Breast epithelium (tissue), 3 donors: ENCODE measurements at regions not wholly inside any gene's neighbourhood (a gene's known extent, or its start where the extent isn't known, plus 50 kb on each side); places are given as distances from the start of the nearest gene placed in this dataset.

Experiments used
- POLR2A ChIP-seq: fragments of 450-650 bp; IDR thresholded peaks from one replicate; pipeline ENCODE4 v1.6.1; 2016; ENCODE audit warnings: antibody characterized with exemption, mild to moderate bottlenecking, moderate library complexity
- POLR2AphosphoS5 ChIP-seq, 3 donors: sonication (generic); formaldehyde crosslinking; IDR thresholded peaks; one replicate each; pipeline ENCODE4 v1.6.1; 2017; ENCODE audit warnings: antibody characterized with exemption in 3 of 3
- TF ChIP-seq, protein P1 (sequence below), 3 donors: fragments of 450-650 bp; IDR thresholded peaks; one replicate each; pipeline ENCODE4 v1.5.1; 2016 to 2017; ENCODE audit warnings: antibody characterized with exemption in 3 of 3, mild to moderate bottlenecking in 3 of 3, moderate library complexity in 3 of 3

DNA sequence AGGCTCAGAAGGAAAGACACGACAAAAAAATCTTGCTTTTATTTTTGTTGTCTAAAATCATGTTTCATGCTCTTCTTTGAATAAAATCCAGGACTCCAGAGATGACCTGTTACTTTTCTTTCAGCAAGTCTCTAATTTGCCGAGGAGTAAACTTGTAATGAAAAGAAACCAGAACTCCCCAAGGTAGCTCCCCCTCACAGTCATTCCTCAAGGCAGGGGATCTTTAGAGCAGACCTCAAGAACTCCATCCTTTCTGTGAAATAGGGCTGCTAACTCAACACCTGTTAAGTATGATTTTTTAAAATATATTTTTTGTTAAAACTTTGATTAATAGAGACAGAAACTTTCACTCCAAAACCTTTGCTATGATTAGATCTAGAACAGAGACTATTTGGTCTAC lies 82.7 kb upstream of the ABCD3 start:
- TF ChIP-seq, protein P1, sequence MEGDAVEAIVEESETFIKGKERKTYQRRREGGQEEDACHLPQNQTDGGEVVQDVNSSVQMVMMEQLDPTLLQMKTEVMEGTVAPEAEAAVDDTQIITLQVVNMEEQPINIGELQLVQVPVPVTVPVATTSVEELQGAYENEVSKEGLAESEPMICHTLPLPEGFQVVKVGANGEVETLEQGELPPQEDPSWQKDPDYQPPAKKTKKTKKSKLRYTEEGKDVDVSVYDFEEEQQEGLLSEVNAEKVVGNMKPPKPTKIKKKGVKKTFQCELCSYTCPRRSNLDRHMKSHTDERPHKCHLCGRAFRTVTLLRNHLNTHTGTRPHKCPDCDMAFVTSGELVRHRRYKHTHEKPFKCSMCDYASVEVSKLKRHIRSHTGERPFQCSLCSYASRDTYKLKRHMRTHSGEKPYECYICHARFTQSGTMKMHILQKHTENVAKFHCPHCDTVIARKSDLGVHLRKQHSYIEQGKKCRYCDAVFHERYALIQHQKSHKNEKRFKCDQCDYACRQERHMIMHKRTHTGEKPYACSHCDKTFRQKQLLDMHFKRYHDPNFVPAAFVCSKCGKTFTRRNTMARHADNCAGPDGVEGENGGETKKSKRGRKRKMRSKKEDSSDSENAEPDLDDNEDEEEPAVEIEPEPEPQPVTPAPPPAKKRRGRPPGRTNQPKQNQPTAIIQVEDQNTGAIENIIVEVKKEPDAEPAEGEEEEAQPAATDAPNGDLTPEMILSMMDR (IDR thresholded peaks at IDR 0.05), result no peak
- TF ChIP-seq POLR2AphosphoS5 (IDR thresholded peaks at IDR 0.05) (no peak), POLR2A (no peak)
